ENCODE measurements at regions not wholly inside any gene's neighbourhood (a gene's known extent, or its start where the extent isn't known, plus 50 kb on each side); places are given as distances from the start of the nearest gene placed in this dataset.
A peak's percentile ranks its signal among the peaks of the same experiment; 100 is the strongest.

DNA sequence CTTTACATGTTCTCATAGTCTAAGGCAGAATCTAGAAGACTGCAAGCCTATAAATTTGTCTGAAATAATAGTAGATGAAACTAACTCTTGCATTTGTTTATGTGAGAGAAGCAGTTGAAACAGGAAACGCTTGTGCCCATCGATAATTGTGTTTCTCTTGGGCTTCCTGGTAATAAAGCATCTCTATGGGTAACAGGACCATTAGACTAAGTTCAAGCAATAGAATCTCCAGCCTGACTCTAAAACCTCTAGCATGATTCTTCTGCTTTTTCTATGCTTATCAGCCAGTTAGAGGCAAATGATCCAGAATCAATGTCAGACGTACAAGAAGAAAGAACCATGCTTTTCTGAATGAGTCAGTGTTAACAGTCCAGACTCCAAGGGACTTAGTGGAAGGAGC, 1734.4 kb downstream of the LRRC4C start:
- Histone ChIP-seq H3K9me3 (ENCODE audit: control insufficient read depth, insufficient read depth, low read length) (no peaks in the 10 kb centered on the region), H3K27ac (ENCODE audit: low read depth, low read length) (no peak overlapping the region), H3K27me3 (ENCODE audit: control insufficient read depth, insufficient read depth, low read length) (no peaks in the 10 kb centered on the region), H3K36me3 (ENCODE audit: control insufficient read depth, insufficient read depth, low read length) (no peaks in the 10 kb centered on the region), H3K4me1 (ENCODE audit: control insufficient read depth, insufficient read depth, low read length) (no peaks in the 10 kb centered on the region), H3K4me3 (ENCODE audit: low read depth, low read length) (no peak overlapping the region)
- WGBS (ENCODE audit: insufficient coverage) = 59% methylated on average over 3 of the region's 3 CpGs
- no peak for DNase-seq (ENCODE audit: low read depth in 4 of 6, low spot score in 6 of 6)

DNA sequence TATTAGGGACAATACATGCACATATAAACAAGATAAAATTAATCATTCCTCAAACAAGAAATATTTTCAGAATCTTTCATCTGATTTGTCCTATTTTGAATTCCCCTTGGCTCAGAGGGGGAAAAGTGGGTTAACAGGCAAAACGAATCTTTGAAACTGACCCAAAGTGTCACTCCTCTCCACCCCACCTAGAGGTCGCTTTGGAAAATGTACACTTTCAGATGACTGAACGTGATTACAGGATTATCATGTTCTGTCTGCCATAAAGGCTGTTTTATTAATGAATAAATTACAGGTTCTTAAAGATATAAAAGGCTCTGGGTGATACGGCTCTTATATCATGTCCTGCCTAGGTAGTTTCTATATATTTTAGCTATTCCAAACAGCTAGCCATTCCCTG, 1735.0 kb downstream of the LRRC4C start:
- Histone ChIP-seq H3K4me3 (ENCODE audit: low read depth, low read length) (no peak overlapping the region), H3K27ac (ENCODE audit: low read depth, low read length) (no peak overlapping the region), H3K4me1 (ENCODE audit: control insufficient read depth, insufficient read depth, low read length) (no peaks in the 10 kb centered on the region), H3K9me3 (ENCODE audit: control insufficient read depth, insufficient read depth, low read length) (no peaks in the 10 kb centered on the region), H3K27me3 (ENCODE audit: control insufficient read depth, insufficient read depth, low read length) (no peaks in the 10 kb centered on the region), H3K36me3 (ENCODE audit: control insufficient read depth, insufficient read depth, low read length) (no peaks in the 10 kb centered on the region)
- DNase-seq (ENCODE audit: low read depth in 4 of 6, low spot score in 6 of 6) = no peak
- no CpG with 5 or more reads among the region's 4 CpGs for WGBS (ENCODE audit: insufficient coverage)

DNA sequence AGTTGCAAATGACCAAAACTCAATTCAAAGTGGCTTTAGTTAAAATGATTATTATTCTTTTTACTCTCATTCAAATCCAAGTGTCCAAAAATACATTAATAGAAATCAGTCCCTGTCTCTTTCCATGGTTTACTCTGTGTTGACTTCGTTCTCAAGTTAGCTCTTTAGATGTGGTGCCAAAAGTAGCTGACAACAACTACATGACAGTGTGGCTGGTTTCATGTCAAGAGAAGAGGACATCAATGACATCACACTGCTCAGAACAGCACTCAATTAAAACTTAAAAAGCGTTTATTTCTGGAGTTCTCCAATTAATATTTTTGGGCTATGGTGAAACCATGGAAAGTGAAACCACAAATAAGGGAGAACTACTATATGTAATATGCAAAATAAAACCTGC, 1746.9 kb downstream of the LRRC4C start:
- Histone ChIP-seq H3K9me3 (ENCODE audit: control insufficient read depth, insufficient read depth, low read length) (no peaks in the 10 kb centered on the region), H3K36me3 (ENCODE audit: control insufficient read depth, insufficient read depth, low read length) (no peaks in the 10 kb centered on the region), H3K4me1 (ENCODE audit: control insufficient read depth, insufficient read depth, low read length) (no peaks in the 10 kb centered on the region), H3K27me3 (ENCODE audit: control insufficient read depth, insufficient read depth, low read length) (no peaks in the 10 kb centered on the region), H3K27ac (ENCODE audit: low read depth, low read length) (no peak overlapping the region), H3K4me3 (ENCODE audit: low read depth, low read length) (no peak overlapping the region)
- WGBS (ENCODE audit: insufficient coverage) = 80% methylated on average over 1 of the region's 2 CpGs
- no peak for DNase-seq (ENCODE audit: low read depth in 4 of 6, low spot score in 6 of 6)

DNA sequence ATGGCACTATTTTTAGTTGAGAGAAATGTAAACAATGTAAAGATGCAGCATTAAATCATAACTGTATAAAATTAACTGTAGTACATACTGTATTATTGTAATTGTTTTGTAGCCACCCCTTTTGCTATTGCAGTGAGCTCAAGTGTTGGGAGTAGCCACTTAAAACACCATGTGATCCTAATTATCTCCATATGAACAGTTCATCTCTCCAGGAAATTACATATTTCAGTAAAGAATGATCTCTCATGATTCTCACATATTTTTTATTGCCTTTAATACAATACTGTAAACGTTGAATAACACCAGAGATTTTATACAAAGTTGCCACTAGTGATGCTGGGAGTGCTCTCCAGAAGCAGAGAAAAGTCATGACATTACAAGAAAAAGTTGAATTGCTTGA, 1768.6 kb downstream of the LRRC4C start:
- H3K9me3 ChIP-seq (ENCODE audit: control insufficient read depth, insufficient read depth, low read length) = peaks cover 4% of the 10 kb centered on the region
- DNase-seq (ENCODE audit: low read depth in 4 of 6, low spot score in 6 of 6) = no peak
- WGBS (ENCODE audit: insufficient coverage) = no CpG with 5 or more reads among the region's 1 CpG

DNA sequence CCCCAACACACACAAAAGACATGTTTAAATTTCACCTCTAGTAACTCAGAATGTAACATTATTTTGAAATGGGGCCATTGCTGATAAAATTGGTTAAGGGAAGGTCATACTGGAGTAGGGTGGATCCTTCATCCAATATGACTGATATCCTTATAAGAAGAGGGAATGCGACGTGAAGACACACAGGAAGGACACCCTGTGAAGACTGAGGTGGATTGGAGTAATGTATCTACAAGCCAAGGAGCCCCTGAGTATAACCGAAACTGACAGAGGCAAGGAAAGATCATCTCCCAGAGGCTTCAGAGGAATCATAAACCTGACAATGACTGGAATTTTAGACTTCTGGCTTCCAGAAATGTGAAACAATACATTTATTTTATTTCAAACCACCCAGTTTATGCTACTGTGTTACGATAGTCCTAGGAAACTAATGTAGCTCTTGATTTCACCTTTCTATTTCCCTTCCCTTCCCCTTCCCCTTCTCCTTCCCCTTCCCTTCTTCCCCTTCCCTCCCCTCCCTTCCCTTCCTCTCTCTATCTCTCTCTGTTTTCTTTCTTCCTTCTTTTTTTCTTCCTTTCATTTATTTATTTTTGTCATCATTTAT, 1775.4 kb downstream of the LRRC4C start:
- Histone ChIP-seq H3K36me3 (ENCODE audit: control insufficient read depth, insufficient read depth, low read length) (no peaks in the 10 kb centered on the region), H3K27me3 (ENCODE audit: control insufficient read depth, insufficient read depth, low read length) (no peaks in the 10 kb centered on the region), H3K27ac (ENCODE audit: low read depth, low read length) (no peak overlapping the region), H3K4me1 (ENCODE audit: control insufficient read depth, insufficient read depth, low read length) (no peaks in the 10 kb centered on the region), H3K4me3 (ENCODE audit: low read depth, low read length) (no peak overlapping the region), H3K9me3 (ENCODE audit: control insufficient read depth, insufficient read depth, low read length) (peaks cover 6% of the 10 kb centered on the region)
- WGBS (ENCODE audit: insufficient coverage) = 93% methylated on average over 2 of the region's 4 CpGs
- no peak for DNase-seq (ENCODE audit: low read depth in 4 of 6, low spot score in 6 of 6)

More for the DNA sequence above, 1768.6 kb downstream of the LRRC4C start:
- H3K27ac ChIP-seq (ENCODE audit: low read depth, low read length) = no peak overlapping the region
- no peak overlapping the region for H3K4me3 ChIP-seq (ENCODE audit: low read depth, low read length)
- no peaks in the 10 kb centered on the region for H3K4me1 ChIP-seq (ENCODE audit: control insufficient read depth, insufficient read depth, low read length)
- H3K36me3 ChIP-seq (ENCODE audit: control insufficient read depth, insufficient read depth, low read length) = no peaks in the 10 kb centered on the region
- no peaks in the 10 kb centered on the region for H3K27me3 ChIP-seq (ENCODE audit: control insufficient read depth, insufficient read depth, low read length)

DNA sequence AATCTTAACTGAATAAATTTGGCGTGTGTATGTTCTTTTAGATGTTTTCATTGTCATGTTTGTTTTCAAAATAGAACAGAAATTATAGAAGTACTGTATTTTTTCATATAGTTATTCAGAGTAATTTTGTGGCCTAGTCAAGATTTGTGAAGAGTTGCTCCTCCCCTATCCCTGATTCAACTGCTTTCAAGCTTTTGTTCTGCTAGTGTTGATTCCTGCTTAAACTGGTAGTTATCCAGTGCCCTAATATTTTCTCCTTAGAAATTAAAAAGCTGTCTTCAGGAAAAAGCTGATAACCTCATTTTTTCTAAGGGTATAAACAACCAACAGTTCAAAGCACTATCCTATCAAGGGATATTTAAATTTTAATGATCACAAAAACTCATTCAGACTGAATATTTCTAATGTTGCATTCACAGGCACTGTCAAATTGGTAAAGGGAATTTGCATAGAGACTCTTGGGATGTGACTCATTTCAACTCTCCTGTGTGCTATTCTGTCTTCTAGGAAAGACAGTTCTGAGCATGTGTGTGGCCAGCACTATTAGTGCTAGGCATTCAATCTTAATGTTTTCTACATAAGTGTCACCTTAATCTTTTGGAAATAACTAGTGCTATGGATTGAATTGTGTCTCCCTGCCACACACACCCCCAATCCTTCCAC, 1776.0 kb downstream of the LRRC4C start:
- no peak overlapping the region for H3K4me3 ChIP-seq (ENCODE audit: low read depth, low read length)
- H3K27me3 ChIP-seq (ENCODE audit: control insufficient read depth, insufficient read depth, low read length) = no peaks in the 10 kb centered on the region
- no CpG with 5 or more reads among the region's 1 CpG for WGBS (ENCODE audit: insufficient coverage)
- DNase-seq (ENCODE audit: low read depth in 4 of 6, low spot score in 6 of 6) = no peak
- no peaks in the 10 kb centered on the region for H3K4me1 ChIP-seq (ENCODE audit: control insufficient read depth, insufficient read depth, low read length)
- H3K9me3 ChIP-seq (ENCODE audit: control insufficient read depth, insufficient read depth, low read length) = peaks cover 6% of the 10 kb centered on the region
- H3K27ac ChIP-seq (ENCODE audit: low read depth, low read length) = no peak overlapping the region
- no peaks in the 10 kb centered on the region for H3K36me3 ChIP-seq (ENCODE audit: control insufficient read depth, insufficient read depth, low read length)

DNA sequence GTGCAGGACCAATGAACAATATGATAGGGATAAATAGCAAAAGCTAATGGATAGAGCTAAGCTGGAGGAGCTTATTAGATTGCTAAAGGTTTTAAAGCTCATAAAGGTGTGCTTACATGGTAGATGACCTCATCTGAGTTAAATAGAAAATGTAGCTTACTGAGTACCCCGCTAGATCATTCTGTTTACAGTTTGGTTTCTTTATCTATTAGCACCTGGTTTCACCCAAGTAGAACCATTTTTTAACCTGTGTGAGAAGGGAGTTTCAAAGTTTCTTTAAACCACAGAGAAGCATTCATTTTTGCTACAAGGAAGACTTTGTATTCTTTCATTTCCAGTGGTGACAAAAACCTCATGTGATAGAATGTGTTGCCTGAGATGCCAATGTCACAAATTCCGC, 1778.0 kb downstream of the LRRC4C start:
- Histone ChIP-seq H3K27me3 (ENCODE audit: control insufficient read depth, insufficient read depth, low read length) (no peaks in the 10 kb centered on the region), H3K4me1 (ENCODE audit: control insufficient read depth, insufficient read depth, low read length) (no peaks in the 10 kb centered on the region), H3K27ac (ENCODE audit: low read depth, low read length) (no peak overlapping the region), H3K4me3 (ENCODE audit: low read depth, low read length) (no peak overlapping the region), H3K9me3 (ENCODE audit: control insufficient read depth, insufficient read depth, low read length) (peaks cover 6% of the 10 kb centered on the region), H3K36me3 (ENCODE audit: control insufficient read depth, insufficient read depth, low read length) (no peaks in the 10 kb centered on the region)
- WGBS (ENCODE audit: insufficient coverage) = no CpG with 5 or more reads among the region's 2 CpGs
- DNase-seq (ENCODE audit: low read depth in 4 of 6, low spot score in 6 of 6) = no peak

DNA sequence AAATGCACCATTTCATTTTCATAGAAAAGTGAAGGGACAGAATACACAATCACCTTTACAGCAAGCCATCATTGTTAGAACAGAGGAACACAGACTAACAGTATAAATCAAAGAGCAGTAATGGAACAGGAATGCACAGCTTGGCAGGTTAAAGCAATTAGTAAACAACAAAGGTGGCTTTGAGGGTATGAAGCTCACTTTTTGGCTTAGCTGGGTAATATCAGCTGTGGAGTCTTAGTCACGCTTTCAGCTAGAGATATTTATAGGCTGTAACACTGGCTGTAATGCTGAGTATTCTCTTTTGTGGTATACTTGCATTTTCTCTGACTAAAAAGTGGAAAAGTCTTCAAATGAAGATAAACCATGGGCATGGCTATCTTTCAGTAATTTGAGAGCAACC, 1780.5 kb downstream of the LRRC4C start:
- no peaks in the 10 kb centered on the region for H3K27me3 ChIP-seq (ENCODE audit: control insufficient read depth, insufficient read depth, low read length)
- no peaks in the 10 kb centered on the region for H3K4me1 ChIP-seq (ENCODE audit: control insufficient read depth, insufficient read depth, low read length)
- peaks cover 4% of the 10 kb centered on the region for H3K9me3 ChIP-seq (ENCODE audit: control insufficient read depth, insufficient read depth, low read length)
- H3K36me3 ChIP-seq (ENCODE audit: control insufficient read depth, insufficient read depth, low read length) = no peaks in the 10 kb centered on the region
- no peak for DNase-seq (ENCODE audit: low read depth in 4 of 6, low spot score in 6 of 6)
- no peak overlapping the region for H3K4me3 ChIP-seq (ENCODE audit: low read depth, low read length)
- WGBS (ENCODE audit: insufficient coverage) = 67% methylated on average over 1 of the region's 1 CpG
- H3K27ac ChIP-seq (ENCODE audit: low read depth, low read length) = no peak overlapping the region

DNA sequence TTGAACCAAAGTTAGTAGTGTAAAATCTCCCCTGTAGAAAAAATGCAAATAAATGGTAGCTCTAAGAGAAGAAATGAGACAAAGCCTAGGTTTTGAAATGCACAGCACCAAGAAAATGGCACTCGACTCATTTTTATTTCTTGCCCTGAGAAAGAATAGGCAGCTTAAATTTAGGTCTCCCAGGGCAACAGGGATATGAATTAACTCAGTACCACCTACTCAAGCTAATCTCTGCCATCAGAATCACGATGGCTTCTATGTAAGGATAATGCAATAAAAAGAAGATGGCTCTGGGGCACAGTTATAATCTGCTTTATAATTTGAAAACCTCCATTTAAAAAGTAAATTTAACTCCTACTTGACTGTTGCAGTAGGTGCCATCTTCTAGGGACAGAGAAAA, 1784.3 kb downstream of the LRRC4C start:
- H3K9me3 ChIP-seq (ENCODE audit: control insufficient read depth, insufficient read depth, low read length) = peaks cover 4% of the 10 kb centered on the region
- WGBS (ENCODE audit: insufficient coverage) = no CpG with 5 or more reads among the region's 2 CpGs
- H3K4me3 ChIP-seq (ENCODE audit: low read depth, low read length) = no peak overlapping the region
- no peaks in the 10 kb centered on the region for H3K27me3 ChIP-seq (ENCODE audit: control insufficient read depth, insufficient read depth, low read length)
- peak in 1 of 6 donors; percentile 38 for DNase-seq (ENCODE audit: low read depth in 4 of 6, low spot score in 6 of 6)
- H3K36me3 ChIP-seq (ENCODE audit: control insufficient read depth, insufficient read depth, low read length) = no peaks in the 10 kb centered on the region
- no peak overlapping the region for H3K27ac ChIP-seq (ENCODE audit: low read depth, low read length)
- H3K4me1 ChIP-seq (ENCODE audit: control insufficient read depth, insufficient read depth, low read length) = no peaks in the 10 kb centered on the region

DNA sequence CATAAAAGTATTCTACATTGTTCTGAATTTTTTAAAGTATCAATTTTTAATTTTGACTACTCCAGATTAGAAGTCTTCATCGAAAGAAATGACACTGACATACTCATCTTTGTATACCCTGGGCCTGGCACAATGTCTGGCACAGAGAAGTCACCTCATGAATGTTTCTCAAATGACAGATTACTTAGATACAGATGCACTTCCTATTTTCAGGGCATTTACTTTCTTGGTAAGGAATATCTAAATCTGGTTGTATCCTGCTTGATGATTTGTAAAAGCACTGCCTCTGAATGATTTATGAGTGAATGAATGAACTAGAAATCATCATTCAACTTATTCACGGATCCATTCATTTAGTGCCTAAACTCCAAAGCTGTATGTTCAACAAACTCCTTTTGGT, 1784.7 kb downstream of the LRRC4C start:
- H3K27me3 ChIP-seq (ENCODE audit: control insufficient read depth, insufficient read depth, low read length) = no peaks in the 10 kb centered on the region
- H3K36me3 ChIP-seq (ENCODE audit: control insufficient read depth, insufficient read depth, low read length) = no peaks in the 10 kb centered on the region
- WGBS (ENCODE audit: insufficient coverage) = 100% methylated on average over 1 of the region's 2 CpGs
- DNase-seq (ENCODE audit: low read depth in 4 of 6, low spot score in 6 of 6) = no peak
- H3K27ac ChIP-seq (ENCODE audit: low read depth, low read length) = no peak overlapping the region
- H3K4me1 ChIP-seq (ENCODE audit: control insufficient read depth, insufficient read depth, low read length) = no peaks in the 10 kb centered on the region
- peaks cover 2% of the 10 kb centered on the region for H3K9me3 ChIP-seq (ENCODE audit: control insufficient read depth, insufficient read depth, low read length)
- H3K4me3 ChIP-seq (ENCODE audit: low read depth, low read length) = no peak overlapping the region
